Panc1 (cell line): ENCODE measurements at regions not wholly inside any gene's neighbourhood (a gene's known extent, or its start where the extent isn't known, plus 50 kb on each side); places are given as distances from the start of the nearest gene placed in this dataset.

ENCODE experiments used
- ATAC-seq: fragments of 200-7000 bp; cut with Tn5 transposase; 2 replicates; pipeline ENCODE4 v1.9.1; 2020; ENCODE audit warnings: mild to moderate bottlenecking, moderate library complexity
- BruUV-seq: library from RNA; stranded (reverse); fragments of 400-500 nt; replicated peaks from 2 replicates; lab custom pipeline; 2021; lab: Mats Ljungman, UMichigan
- CTCF ChIA-PET: fragments of 300-600 bp; sonication (Branson Sonifier 250); formaldehyde crosslinking; loops from one replicate; lab custom pipeline; 2022; ENCODE audit warnings: antibody characterized with exemption; lab: Charles Lee
- POLR2A ChIA-PET: fragments of 300-600 bp; sonication (Branson Sonifier 250); formaldehyde crosslinking; loops from one replicate; lab custom pipeline; 2022; ENCODE audit warnings: antibody characterized with exemption; lab: Charles Lee
- DNase-seq: peaks from one replicate; pipeline ENCODE4 v3.0.0-alpha.2; 2010; ENCODE audit warnings: low read depth, low spot score
- H3K27ac ChIP-seq: 2 replicates; pipeline ENCODE4 v1.5.1; 2011; ENCODE audit warnings: mild to moderate bottlenecking, low read length, inconsistent platforms
- H3K27me3 ChIP-seq: fragments of 200-500 bp; sonication (Bioruptor generic); 2 replicates; pipeline ENCODE4 v1.6.0; 2014; ENCODE audit warnings: low read length, inconsistent platforms; ENCODE audit not compliant: control insufficient read depth, insufficient read depth
- H3K36me3 ChIP-seq: fragments of 200-500 bp; sonication (Bioruptor generic); 2 replicates; pipeline ENCODE4 v1.5.1; 2014; ENCODE audit warnings: inconsistent platforms, mild to moderate bottlenecking, low read length, moderate library complexity; ENCODE audit not compliant: control insufficient read depth, insufficient read depth
- H3K4me1 ChIP-seq: 2 replicates; pipeline ENCODE4 v1.5.1; 2011; ENCODE audit warnings: inconsistent platforms, mild to moderate bottlenecking, low read length, moderate library complexity; ENCODE audit not compliant: control insufficient read depth, insufficient read depth
- H3K4me3 ChIP-seq, 2 experiments: 2 replicates each; pipeline ENCODE4 v1.5.1; 2011 to 2012; ENCODE audit warnings: low read depth in 2 of 2, low read length in 2 of 2, mild to moderate bottlenecking in 2 of 2, inconsistent platforms in 1 of 2, moderate library complexity in 1 of 2
- H3K9me3 ChIP-seq: fragments of 200-500 bp; sonication (Bioruptor generic); 2 replicates; pipeline ENCODE4 v1.5.1; 2014; ENCODE audit warnings: low read depth, mild to moderate bottlenecking, inconsistent platforms, low read length, moderate library complexity; ENCODE audit not compliant: control insufficient read depth, insufficient read depth
- CTCF ChIP-seq: fragments of 450-650 bp; IDR thresholded peaks from 2 replicates; pipeline ENCODE4 v1.5.1; 2017; ENCODE audit warnings: mild to moderate bottlenecking
- POLR2AphosphoS5 ChIP-seq: IDR thresholded peaks from 2 replicates; pipeline ENCODE4 v1.6.1; 2012; ENCODE audit warnings: mild to moderate bottlenecking, low read depth, low read length, moderate library complexity
- REST ChIP-seq, 2 experiments: IDR thresholded peaks; 2 replicates each; pipeline ENCODE4 v1.6.1; 2011 to 2012; ENCODE audit warnings: low read depth in 2 of 2, control low read depth in 1 of 2, low read length in 1 of 2, mild to moderate bottlenecking in 1 of 2, moderate library complexity in 1 of 2; ENCODE audit not compliant: insufficient read depth in 1 of 2
- SIN3A ChIP-seq: IDR thresholded peaks from 2 replicates; pipeline ENCODE4 v1.6.1; 2012; ENCODE audit warnings: low read depth, mild to moderate bottlenecking, low read length, moderate library complexity, borderline replicate concordance; ENCODE audit not compliant: insufficient read depth
- TCF7L2 ChIP-seq: IDR thresholded peaks from 2 replicates; pipeline ENCODE4 v1.6.1; 2011; ENCODE audit warnings: mild to moderate bottlenecking, low read depth, low read length, inconsistent platforms
- in situ Hi-C: cut with HindIII; loops from 2 replicates; pipeline ENCODE4 v1.10.0; 2016; ENCODE audit warnings: low sequenced_read_pairs, low pct_unique_long_range_greater_than_20kb
- intact Hi-C: fragments of 100-400 bp; cut with micrococcal nuclease; formaldehyde crosslinking; loops from one replicate; pipeline ENCODE4 v1.10.0; 2022; ENCODE audit not compliant: unreplicated experiment

GRCh38 chr11:87974797-87975196 lies 200.4 kb downstream of the RAB38 start:
- intact Hi-C loops, result no loop called here
- Histone ChIP-seq H3K27me3 (no peaks in the 10 kb centered on the region; the same call in 1 of the 2 replicates), H3K4me1 (no peaks in the 10 kb centered on the region), H3K36me3 (no peaks in the 10 kb centered on the region), H3K27ac (no peak overlapping the region), H3K9me3 (no peaks in the 10 kb centered on the region), H3K4me3 (no peak overlapping the region)
- ATAC-seq, result no peak
- DNase-seq, result no peak
- no TSS peak for BruUV-seq
- POLR2A ChIA-PET, result no interaction called here
- TF ChIP-seq SIN3A (no peak), CTCF (no peak), TCF7L2 (no peak), POLR2AphosphoS5 (no peak), REST (IDR thresholded peaks at IDR 0.05; ENCODE audit: insufficient read depth in 1 of 2, low read depth in 2 of 2, low read length in 1 of 2) (no peak)
- in situ Hi-C loops, result no loop called here
- CTCF ChIA-PET, result no interaction called here

GRCh38 chr11:87972133-87972532 lies 203.1 kb downstream of the RAB38 start:
- Histone ChIP-seq H3K4me3 (no peak overlapping the region), H3K9me3 (no peaks in the 10 kb centered on the region), H3K4me1 (no peaks in the 10 kb centered on the region), H3K27ac (no peak overlapping the region), H3K27me3 (no peaks in the 10 kb centered on the region; the same call in none of the 2 replicates), H3K36me3 (no peaks in the 10 kb centered on the region)
- in situ Hi-C loops (no loop called here), intact Hi-C loops (no loop called here)
- DNase-seq (no peak), ATAC-seq (no peak)
- BruUV-seq, result no TSS peak
- ChIA-PET CTCF (no interaction called here), POLR2A (no interaction called here)
- no peak for TF ChIP-seq POLR2AphosphoS5
- TF ChIP-seq SIN3A, result no peak
- TF ChIP-seq CTCF, result no peak
- TF ChIP-seq TCF7L2, result no peak
- TF ChIP-seq REST (IDR thresholded peaks at IDR 0.05; ENCODE audit: insufficient read depth in 1 of 2, low read depth in 2 of 2, low read length in 1 of 2), result no peak
